ENCODE measurements at regions not wholly inside any gene's neighbourhood (a gene's known extent, or its start where the extent isn't known, plus 50 kb on each side); places are given as distances from the start of the nearest gene placed in this dataset.

DNA sequence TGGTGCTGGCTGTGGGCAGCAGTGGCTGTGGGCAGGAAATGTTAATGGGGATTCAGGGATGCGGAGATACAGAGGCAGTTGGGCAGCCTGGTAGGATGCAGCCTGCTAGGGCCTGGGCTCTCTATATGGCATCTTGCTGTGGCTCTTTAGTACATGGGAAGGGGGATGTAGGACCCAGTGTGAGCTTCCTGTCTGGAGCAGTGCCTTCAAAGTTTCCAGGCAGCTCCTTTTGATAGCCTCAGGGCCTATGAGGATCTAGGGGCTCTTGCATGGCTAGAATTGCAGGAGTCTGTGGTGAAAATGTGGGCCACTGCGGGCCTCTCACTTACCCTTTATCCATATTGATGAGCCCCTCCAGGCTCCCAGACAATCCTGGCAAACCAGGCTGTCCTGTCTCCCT, 213.2 kb upstream of the SNX19 start:
- DNase-seq, result no peak

DNA sequence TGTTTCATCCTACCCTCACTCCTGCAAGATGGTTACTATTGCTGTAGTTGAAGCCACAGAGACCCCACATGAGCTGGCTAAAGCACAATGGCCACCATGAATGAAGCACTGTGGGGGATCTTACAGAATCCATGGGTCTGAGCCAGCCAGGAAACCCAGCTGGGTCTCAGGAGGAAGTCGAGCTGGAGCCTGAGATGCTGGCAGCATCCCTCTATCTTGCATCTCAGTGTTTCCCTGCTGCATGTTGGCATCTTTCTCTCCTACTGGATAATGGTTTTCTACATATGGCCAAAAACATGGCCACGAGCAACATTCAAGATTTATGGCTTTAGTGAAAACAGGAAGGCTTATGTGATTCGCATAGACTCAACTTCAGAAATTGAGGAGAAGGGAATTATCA, 219.3 kb upstream of the SNX19 start:
- no peak for DNase-seq

DNA sequence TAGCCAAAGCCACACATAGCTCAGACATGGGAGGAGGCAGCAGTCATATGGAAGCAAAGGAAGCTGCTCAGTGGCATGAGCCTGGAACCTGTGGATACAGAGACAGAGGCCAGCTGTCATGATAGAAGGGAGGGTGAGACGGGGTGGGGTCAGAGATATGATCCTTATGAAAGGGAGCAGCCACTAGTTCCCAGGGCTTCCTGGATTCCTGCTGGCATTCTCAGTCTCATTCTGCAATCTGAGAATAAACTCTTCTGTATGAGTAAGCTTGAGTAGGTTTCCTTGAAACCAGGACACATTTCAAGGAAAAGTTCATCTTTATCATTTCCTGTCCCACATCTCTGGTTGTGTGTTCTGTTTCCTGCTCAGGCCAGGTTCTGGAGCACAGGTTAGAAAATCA, 220.2 kb upstream of the SNX19 start:
- DNase-seq, result no peak

DNA sequence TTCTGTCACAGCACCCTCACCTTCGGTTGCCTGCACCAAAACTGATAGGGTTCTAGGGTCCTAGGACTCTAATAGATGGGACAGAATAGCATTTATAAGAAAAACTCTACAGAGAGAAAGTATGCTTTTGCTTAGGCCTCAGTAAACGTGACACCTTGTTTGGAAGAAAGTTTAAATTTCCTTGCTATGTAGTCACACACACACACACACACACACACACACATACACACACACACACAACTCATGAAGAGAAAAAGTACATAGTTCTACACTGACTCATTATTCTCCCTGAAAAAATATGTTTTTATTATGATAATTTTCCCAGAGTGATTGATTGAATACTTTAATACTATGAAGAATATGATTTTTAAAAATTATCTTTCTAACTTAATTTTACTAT, 220.8 kb upstream of the SNX19 start:
- DNase-seq, result no peak

DNA sequence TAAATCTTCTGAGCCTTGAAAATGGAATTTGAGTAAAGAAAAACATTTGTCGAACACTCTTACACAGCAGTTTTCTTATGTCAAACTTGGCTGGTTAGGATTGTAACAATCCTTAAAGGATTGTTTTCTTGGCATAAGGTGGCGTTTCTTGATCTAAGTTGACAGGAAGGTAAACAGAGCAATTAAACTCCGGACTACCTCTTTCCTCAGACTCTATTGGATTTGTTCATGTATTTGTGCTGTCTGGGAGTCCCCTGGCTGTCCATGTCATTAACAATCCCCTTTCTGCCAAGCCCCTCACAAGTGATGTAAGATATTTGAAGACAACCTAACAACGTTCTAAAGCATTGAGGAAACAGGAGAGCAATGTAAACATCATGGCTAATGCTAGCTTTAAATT, 222.5 kb upstream of the SNX19 start:
- DNase-seq, result no peak

DNA sequence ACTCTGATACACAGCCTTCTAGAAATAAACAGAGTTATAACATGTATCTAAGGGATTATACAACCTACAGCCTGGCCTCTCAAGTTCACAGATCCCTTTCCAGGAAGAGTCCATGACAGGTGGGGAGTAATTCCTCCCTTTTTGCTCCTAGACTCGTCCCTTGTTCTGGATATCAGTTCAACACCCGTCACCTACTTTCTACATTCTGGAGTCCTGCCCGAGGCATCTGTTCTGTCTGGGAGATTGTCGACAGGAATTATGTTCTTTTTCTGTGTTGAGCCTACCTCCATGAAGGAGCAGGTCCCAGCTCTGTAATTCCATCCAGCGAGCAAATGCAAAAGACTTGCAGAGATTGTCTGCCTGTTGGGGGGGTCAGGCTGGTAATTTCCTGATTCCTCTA, 224.6 kb upstream of the NTM start:
- no peak for DNase-seq

DNA sequence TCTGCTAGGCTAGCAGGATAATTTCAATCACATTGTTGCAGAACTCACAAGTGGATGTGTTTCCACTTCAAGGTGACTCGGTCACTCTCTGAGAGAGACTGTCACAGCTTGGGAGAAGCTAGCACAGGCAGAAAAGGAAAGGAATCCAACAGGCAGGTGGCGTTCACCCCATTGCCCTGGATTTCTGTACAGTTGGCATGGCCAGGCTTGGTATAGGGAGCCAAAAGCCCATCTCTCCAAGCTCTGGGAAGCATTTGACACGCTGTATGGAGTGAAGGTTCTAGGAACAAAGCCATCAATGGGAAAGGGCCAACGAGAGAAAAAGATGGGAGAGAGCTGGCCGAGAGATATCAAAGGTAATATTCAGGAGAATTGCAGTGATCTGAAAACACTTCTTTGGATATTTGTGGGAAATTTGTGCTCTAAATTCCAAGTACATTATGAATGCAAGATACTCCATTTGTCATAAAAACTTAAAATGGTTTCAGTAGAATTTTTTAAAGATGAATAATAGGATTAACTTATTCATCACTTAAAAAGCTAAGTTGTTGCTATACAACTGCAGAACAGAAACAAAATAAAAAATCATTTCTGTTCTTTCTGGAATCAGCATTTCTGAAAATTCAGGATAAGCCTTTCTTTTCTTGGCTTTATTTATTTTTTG, 223.5 kb upstream of the NTM start:
- DNase-seq, result no peak

DNA sequence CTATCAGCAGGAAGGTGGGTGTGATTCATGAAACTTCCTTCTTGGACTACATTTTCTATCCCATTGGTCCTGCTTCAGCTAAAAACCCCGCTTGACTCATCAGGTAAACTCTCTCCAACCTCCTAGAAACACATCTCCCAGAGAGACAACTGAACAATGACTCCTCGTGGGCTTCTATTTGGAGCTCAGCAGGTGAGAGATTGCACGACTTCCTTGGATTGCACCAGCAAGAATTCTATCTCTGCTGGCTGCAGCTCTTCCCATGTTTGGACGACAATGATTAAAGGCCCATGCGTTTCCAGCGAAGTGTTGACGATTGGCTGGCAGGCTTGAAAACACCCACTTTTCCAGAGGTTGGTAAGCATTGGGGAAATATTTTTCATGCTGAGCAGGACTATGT, 216.1 kb upstream of the NTM start:
- no peak for DNase-seq

DNA sequence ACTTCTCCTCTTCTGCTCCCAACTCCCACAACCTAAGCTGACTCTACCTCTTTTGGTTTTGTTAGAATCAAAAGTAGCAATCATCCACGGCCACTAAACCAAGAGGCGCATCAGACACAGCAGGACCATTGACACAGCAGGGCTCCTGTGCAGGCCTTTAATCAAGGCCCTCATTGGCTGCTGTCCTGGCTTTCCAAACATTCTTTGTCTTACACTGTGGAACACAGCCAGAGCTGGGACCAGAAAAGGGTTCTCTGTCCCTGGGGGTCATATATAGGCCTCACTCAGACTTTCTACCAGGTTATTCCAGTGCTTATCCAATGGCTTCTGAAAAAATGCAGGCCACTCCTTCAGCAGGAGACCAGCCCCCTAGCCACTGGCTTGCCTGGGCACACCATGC, 212.7 kb upstream of the NTM start:
- DNase-seq, result no peak

DNA sequence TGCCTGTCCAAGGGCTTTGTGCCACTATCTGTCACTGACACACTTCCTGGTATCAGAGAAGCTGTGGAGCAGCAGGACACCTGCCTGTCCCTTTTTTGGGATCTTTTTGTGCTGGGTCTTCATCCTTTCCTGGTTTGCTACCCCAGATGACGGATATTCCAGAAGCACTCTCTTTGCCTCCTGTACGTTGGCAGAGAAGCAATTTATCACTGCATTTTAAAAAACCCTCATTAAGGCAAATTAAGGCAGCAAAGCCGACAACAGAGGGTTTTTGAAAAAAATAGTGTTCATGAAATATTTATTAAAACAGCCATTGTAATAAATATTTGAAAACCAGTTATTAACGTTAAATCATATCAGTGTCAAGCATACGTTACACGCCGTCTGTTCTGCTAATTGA, 209.6 kb upstream of the NTM start:
- DNase-seq, result no peak

DNA sequence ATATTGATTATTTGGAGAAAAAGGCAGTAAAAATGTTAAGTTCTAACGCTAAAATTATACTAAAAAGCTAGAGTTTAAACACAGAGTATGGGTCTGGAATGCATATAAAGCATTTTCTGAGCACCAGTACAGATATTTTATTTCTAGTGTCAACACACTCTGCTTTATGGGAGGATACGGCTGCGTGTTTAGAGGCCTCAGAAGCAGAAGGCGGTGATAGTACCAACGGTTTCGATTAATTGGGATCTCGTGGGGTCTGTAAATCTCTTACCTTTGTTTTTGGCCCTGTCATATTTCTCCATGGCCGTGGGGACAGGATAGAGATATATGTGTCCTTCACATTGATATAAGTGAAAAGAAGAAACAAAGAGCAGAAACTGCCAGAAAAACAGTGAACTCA, 206.8 kb upstream of the NTM start:
- DNase-seq, result no peak

DNA sequence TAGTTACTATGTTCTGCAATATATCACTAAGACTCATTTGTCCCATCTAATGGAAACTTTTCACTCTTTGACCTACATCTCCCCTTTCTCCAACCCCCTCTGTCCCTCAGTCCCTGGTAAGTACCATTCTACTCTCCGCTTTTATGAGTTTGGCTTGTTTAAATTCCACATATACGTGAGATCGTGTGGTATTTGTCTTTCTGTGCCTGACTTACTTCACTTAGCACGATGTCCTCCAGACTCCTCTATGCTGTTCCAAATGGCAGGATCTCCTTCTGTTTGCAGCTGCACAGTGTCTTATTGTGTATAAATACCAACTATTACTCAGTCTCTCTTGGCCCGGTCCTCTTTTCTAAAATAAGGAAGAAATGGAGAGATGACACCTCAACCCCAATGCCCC, 205.4 kb upstream of the NTM start:
- no peak for DNase-seq

DNA sequence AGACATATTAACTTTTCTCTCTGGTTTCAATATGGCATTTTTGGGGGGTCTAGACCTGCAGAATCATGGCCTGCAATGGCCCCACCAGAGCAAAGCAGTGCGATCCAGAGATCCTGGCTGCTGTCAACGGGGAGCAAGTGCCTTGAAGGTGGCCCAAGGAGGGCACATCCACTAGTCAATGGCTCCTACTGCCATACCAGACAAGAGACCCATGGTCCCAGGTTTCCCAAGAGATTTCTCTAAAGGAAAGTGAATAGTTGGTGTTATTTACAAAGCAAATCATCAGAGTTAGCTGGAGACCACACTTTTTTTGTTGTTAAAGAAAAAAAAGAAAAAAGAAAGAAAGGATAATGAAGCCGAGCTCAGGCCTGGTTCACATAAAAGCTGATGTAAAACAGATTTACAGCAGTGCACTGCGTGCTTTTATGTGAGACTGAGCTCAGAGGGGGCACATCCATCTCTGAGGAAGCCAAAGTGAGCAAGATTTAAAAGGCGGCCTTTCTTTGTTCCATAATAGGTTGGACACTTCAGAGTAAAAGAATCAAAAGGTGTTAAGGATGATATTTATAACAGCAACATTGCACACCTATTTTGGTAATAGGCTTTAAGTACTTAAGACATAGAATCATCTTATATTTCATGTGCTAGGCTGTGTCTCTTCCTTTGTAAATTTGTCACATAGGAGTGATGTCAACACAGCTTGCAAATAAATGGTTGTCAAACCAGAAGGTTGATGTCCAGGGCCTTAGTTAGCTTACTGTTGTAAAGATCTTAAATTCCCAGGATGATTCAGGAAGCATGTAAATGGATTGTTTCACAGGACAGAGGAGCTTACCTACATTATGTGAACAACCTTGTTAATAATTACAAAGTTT, 201.3 kb upstream of the NTM start:
- DNase-seq, result no peak

DNA sequence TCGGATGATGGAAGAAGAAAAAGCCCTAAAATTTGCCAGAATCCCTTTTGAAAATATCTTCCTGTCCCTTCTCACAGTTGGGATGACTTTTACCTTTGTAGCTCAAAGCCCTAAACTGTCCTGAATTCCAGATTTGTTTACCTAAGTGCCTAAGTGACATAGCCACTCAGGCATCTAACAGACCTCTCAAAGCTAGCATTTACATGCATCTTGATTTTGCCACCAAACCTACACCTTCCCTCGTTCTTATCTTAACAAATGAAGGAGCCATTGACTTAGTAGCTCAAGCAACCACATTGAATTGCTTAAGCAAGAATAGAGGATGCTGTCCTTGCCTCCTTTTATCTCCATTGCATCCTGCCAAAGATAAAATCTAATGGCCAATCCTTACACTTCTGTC, 198.4 kb upstream of the NTM start:
- DNase-seq, result no peak

DNA sequence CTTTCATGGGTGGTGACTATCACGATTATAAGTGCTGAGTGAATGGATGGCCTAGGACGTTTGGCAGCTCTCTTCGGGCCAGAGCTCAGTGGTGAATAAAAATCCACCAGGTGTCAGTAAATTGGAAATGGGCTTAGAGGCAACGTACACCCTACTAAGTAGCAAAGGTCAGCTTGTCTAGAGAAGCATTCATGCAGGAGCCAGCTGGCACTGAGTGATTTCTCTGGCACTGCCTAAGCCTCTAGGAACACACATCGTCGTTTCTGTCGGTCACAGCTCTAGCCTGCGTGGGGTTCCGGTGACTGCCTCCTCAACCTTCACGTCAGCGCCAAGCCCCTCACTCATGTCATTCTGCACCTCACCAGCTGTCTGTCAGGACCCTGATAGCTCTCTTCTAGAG, 192.4 kb upstream of the NTM start:
- no peak for DNase-seq

DNA sequence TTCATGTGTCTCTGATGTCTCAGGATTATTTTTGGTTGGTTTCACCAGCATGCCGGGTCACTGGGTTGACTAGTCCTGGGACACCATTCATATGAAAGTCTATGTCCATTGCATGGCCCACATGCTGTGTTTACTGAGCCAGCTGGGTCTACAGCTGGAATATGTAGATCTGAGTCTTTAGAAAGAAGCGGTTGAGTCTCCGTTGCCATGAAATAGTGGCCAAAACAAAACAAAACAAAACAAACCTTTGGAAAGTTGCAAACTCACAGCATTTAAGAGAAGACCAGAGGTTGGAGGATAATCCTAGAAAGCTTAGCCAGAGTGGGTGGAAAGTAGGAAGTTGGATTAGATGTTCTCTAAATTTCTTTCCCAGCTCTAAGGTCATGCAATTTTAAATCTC, 191.8 kb upstream of the NTM start:
- no peak for DNase-seq

DNA sequence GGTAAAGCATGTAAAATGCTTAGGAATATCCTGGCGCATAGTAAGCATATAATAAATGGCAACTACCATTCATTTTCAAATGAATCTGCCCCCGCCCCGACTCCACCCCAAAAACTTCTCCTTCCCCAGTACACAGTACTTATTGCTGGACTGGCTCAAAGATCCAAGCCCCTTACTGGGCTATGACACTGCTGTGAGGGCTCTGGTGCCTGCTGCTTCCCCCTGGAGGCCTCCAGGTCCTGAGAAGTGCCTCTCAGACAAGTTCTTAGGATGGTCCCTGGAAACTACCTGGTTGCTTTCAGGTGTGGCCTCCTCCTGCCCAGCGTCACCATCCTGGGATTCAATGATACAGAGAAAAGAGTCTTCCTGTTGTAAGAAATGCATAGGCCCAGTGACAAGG, 190.6 kb upstream of the NTM start:
- DNase-seq, result no peak

DNA sequence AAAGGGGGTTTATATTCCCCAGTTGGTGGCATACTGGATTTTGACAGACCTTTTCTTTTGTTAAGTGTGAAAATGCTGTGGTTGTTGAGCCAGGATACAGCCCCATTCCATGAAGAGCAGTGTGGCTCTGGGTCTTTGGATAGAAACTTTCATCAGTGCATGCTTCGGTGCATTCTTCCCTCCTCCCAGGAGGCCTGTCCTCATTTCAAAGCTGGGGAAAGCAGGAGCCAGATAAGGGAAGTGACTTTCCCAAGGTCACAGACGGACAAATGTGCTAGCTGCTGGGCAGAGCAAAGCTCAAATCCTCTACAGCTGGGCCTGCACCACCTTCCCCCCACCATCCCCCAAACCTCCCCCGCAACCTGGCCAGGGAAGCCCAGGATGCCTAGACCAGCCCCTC, 184.5 kb upstream of the NTM start:
- DNase-seq, result no peak

DNA sequence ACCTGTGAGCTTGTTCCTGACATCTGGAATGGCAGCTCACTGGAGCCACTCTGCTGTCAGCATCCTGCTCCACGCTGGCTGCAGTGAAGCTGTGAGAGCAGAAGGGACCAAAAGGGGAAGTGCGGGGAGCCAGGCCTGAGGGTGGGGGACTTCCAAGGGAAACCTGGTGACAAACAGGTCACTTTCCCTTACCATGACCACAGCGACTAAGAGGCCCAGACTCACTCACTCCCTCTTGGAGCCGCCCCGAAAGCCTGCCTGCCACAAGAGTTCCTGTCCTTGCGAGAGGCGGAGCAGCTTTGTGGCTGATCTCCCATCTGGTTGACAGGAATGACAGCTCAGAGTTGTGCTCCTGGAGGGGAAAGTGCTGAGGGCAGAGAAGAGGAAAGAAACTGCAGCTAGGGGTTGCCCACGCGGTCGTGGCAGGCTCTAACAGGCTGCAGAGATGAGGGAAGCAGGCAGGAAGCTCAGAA, 183.8 kb upstream of the NTM start:
- no peak for DNase-seq

DNA sequence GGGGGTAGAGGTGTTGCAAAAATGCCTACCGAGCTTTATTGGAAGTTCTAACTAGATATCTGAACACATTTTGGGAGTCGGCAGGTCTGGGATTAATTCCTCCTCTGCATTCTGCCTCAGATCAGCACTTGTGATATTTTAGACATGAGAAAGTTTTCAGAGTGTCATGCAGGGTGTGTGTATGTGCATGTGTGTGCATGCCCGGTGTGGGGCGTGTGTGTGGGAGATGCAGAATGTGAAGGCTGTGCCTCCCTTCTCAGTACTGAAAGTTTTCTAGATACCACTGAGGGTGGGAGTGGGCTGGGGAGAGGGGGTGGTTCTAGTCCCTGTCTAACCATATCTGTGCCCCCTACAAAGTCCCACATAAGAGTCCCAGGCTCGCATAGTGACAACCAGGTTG, 180.0 kb upstream of the NTM start:
- DNase-seq, result no peak

DNA sequence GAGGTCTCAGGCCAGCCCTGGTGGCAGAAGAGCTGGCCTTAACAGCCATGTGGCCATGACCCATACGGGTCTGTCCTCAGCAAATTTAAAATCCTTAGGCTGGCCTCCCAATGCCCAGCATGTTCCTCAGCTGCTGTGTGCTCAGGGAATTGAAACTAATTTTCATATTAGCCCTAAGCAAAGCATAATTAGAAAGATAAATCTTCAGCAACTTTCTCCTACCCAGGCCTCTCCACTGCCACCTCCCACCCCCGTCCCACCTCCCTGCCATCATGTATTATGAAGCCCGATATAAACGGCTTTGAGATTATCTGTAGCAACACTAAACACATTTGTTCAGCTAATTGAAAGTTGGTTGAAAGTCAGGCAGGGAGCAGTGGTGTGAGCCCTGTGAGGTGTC, 178.8 kb upstream of the NTM start:
- DNase-seq, result no peak

DNA sequence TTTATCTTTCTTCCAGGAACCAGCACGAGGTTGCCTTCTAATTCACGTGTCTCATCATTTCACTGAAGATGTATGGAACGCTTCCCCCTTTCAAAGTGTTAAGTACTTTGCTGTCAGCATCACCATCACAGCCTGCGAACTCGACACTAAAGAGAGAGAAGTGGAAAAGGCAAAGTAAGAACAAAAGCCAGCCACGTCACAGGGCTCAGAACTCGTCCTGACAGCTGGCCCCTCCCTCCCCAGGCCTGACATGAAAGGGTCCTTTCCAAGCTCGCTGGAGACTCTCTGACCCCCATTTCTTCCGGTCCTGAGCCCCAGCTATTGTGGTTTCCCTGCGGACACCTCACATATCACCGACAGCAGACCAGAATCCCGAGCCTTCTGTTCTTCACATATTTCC, 177.8 kb upstream of the NTM start:
- no peak for DNase-seq

DNA sequence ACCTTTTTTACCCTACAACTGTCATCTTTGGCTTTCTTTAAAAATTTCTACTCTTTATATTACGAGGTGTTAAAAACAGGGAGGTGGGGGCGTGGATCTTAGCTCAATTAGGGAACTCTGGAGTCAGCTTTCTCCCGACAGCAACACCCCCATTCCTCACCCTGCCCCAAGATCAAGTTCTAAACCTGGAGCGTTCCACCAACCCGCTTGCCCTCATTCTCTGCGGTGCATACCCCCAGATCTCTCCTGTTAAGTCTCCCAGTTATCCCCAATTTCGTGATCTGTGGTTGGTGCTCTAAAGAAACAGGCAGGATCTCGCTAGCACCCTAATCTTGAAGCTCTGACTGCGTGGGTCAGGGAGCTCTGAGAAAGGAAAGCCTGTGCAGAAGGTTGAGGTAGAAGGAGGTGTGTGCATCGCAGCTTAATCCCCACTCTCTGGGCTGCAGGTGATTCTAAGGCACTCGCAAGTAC, 177.3 kb upstream of the NTM start:
- no peak for DNase-seq

DNA sequence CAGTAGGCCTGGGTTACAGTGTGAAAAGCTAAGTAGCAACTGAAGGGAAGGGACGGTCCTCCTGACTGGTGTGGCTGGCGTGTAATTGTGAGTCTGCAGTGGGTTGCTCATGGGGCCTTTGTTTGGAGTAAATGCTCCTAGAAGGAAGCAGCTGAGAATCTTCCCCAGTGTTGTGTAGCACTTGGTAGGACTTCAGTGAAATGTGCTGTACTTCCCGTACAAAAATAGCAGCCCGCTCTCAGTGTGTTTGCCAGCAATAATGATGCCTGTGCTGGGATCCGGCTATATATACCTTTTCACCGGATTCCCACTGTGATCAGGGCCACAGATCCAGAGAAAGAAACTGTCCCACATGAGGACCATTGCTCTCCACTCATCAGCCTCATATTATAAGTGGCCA, 175.7 kb upstream of the NTM start:
- no peak for DNase-seq
